OCI-LY1 (cell line): ENCODE measurements at regions not wholly inside any gene's neighbourhood (a gene's known extent, or its start where the extent isn't known, plus 50 kb on each side); places are given as distances from the start of the nearest gene placed in this dataset.

Experiments used
- H2AFZ ChIP-seq: fragments of 200-600 bp; sonication (generic), shearing (Covaris generic); 2 replicates; pipeline ENCODE4 v1.6.0; 2014; ENCODE audit warnings: antibody characterized with exemption, mild to moderate bottlenecking, low read length
- H3F3A ChIP-seq: fragments of 200-600 bp; sonication (generic), shearing (Covaris generic); 2 replicates; pipeline ENCODE4 v1.6.0; 2014; ENCODE audit warnings: mild to moderate bottlenecking, antibody characterized with exemption, low read length, moderate library complexity; ENCODE audit not compliant: insufficient read depth
- H3K27ac ChIP-seq: fragments of 200-600 bp; sonication (generic); 2 replicates; pipeline ENCODE4 v1.5.1; 2014; ENCODE audit warnings: low read length, mixed run types, mild to moderate bottlenecking, low read depth; ENCODE audit not compliant: poor library complexity, severe bottlenecking
- H3K27me3 ChIP-seq: fragments of 200-600 bp; sonication (generic); 2 replicates; pipeline ENCODE4 v1.6.0; 2014; ENCODE audit warnings: antibody characterized with exemption, mild to moderate bottlenecking, low read length, moderate library complexity; ENCODE audit not compliant: insufficient read depth
- H3K36me3 ChIP-seq: fragments of 200-600 bp; sonication (generic); 2 replicates; pipeline ENCODE4 v1.6.1; 2014; ENCODE audit warnings: mild to moderate bottlenecking, antibody characterized with exemption, low read length, moderate library complexity, mixed read lengths; ENCODE audit not compliant: insufficient read depth
- H3K4me1 ChIP-seq: fragments of 200-600 bp; sonication (generic); 2 replicates; pipeline ENCODE4 v1.5.1; 2014; ENCODE audit warnings: mild to moderate bottlenecking, low read length, moderate library complexity; ENCODE audit not compliant: insufficient read depth, severe bottlenecking
- H3K4me2 ChIP-seq: fragments of 200-600 bp; sonication (generic), shearing (Covaris generic); 2 replicates; pipeline ENCODE4 v1.6.1; 2014; ENCODE audit warnings: low read length
- H3K4me3 ChIP-seq: fragments of 200-600 bp; sonication (generic); 2 replicates; pipeline ENCODE4 v1.5.1; 2014; ENCODE audit warnings: low read length, low read depth, mild to moderate bottlenecking, mixed read lengths; ENCODE audit not compliant: poor library complexity, severe bottlenecking
- H3K79me2 ChIP-seq: fragments of 200-600 bp; shearing (Covaris generic); 2 replicates; pipeline ENCODE4 v1.6.1; 2016; ENCODE audit warnings: mixed run types, low read length, mixed read lengths; ENCODE audit not compliant: insufficient read depth
- H3K9ac ChIP-seq: fragments of 200-600 bp; sonication (generic), shearing (Covaris generic); 2 replicates; pipeline ENCODE4 v1.6.1; 2014; ENCODE audit warnings: mild to moderate bottlenecking, low read length, mixed read lengths
- H3K9me2 ChIP-seq: fragments of 200-600 bp; sonication (generic), shearing (Covaris generic); 2 replicates; pipeline ENCODE4 v1.6.1; 2014; ENCODE audit warnings: low read depth, mild to moderate bottlenecking, low read length, mixed read lengths
- H3K9me3 ChIP-seq: fragments of 200-600 bp; shearing (Covaris generic); 2 replicates; pipeline ENCODE4 v1.6.1; 2014; ENCODE audit warnings: low read length, mixed read lengths
- H4K20me1 ChIP-seq: fragments of 200-600 bp; sonication (generic), shearing (Covaris generic); 2 replicates; pipeline ENCODE4 v1.6.0; 2016; ENCODE audit warnings: mild to moderate bottlenecking, low read length; ENCODE audit not compliant: insufficient read depth
- EZH2 ChIP-seq: fragments of 200-600 bp; sonication (generic), shearing (Covaris generic); IDR thresholded peaks from 2 replicates; pipeline ENCODE4 v1.8.0; 2017; ENCODE audit warnings: borderline replicate concordance, mixed run types, mild to moderate bottlenecking, antibody characterized with exemption, low read length, moderate library complexity, mixed read lengths
- TF ChIP-seq, protein P1 (sequence below): fragments of 200-600 bp; sonication (generic), shearing (Covaris generic); IDR thresholded peaks from 2 replicates; pipeline ENCODE4 v1.5.1; 2017; ENCODE audit warnings: mild to moderate bottlenecking, antibody characterized with exemption, low read length, moderate library complexity, mixed read lengths

DNA sequence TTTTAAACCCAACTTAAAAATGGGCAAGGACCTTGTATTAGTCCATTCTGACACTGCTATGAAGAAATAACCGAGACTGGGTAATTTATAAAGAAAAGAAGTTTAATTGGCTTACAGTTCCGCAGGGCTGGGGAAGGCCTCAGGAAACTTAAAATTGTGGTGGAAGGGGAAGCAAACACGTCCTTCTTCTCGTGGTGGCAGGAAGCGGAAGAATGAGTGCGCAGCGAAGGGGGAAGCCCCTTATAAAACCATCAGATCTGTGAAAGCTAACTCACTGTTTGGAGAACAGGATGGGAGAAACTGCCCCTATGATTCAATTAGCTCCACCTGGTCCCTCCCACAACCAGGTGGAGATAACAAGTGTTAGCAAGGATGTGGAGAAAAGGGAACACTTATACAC lies 237.7 kb downstream of the SEC16B start:
- Histone ChIP-seq H3K9ac (no peak overlapping the region), H3K36me3 (no peaks in the 10 kb centered on the region), H3F3A (no peaks in the 10 kb centered on the region), H3K4me3 (no peak overlapping the region), H3K27me3 (no peaks in the 10 kb centered on the region), H3K27ac (no peak overlapping the region), H3K4me2 (no peak overlapping the region), H3K4me1 (no peaks in the 10 kb centered on the region), H4K20me1 (no peaks in the 10 kb centered on the region), H3K9me2 (no peaks in the 10 kb centered on the region), H3K79me2 (no peaks in the 10 kb centered on the region), H3K9me3 (no peaks in the 10 kb centered on the region), H2AFZ (no peak overlapping the region)
- TF ChIP-seq EZH2 = no peak
- TF ChIP-seq, protein P1, sequence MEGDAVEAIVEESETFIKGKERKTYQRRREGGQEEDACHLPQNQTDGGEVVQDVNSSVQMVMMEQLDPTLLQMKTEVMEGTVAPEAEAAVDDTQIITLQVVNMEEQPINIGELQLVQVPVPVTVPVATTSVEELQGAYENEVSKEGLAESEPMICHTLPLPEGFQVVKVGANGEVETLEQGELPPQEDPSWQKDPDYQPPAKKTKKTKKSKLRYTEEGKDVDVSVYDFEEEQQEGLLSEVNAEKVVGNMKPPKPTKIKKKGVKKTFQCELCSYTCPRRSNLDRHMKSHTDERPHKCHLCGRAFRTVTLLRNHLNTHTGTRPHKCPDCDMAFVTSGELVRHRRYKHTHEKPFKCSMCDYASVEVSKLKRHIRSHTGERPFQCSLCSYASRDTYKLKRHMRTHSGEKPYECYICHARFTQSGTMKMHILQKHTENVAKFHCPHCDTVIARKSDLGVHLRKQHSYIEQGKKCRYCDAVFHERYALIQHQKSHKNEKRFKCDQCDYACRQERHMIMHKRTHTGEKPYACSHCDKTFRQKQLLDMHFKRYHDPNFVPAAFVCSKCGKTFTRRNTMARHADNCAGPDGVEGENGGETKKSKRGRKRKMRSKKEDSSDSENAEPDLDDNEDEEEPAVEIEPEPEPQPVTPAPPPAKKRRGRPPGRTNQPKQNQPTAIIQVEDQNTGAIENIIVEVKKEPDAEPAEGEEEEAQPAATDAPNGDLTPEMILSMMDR = no peak

DNA sequence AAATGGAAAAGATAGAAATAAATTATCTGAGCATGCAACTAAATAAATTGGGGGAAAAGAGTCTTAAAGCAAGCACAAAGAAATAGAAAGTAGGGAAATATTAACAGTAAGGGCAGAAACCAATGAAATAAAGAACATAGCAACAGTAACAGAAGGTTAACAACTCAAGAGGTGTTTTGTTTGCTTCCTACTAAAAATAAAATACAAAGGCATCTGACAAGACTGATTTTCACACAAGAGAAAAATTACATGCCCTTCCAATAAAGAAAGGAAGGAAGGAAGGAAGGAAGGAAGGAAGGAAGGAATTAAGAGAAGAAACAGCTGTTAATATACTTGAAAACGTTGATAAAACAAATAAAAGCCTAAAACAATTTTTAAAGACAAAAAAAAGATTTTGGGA lies 240.2 kb downstream of the SEC16B start:
- H3K4me1 ChIP-seq = no peaks in the 10 kb centered on the region
- no peaks in the 10 kb centered on the region for H4K20me1 ChIP-seq
- H3K27ac ChIP-seq = no peak overlapping the region
- H3K9ac ChIP-seq = no peak overlapping the region
- no peaks in the 10 kb centered on the region for H3K27me3 ChIP-seq
- TF ChIP-seq, protein P1 = no peak
- TF ChIP-seq EZH2 = no peak
- H2AFZ ChIP-seq = no peak overlapping the region
- H3K36me3 ChIP-seq = no peaks in the 10 kb centered on the region
- H3K4me3 ChIP-seq = no peak overlapping the region
- no peaks in the 10 kb centered on the region for H3K9me2 ChIP-seq
- H3F3A ChIP-seq = no peaks in the 10 kb centered on the region
- no peak overlapping the region for H3K4me2 ChIP-seq
- H3K9me3 ChIP-seq = no peaks in the 10 kb centered on the region
- no peaks in the 10 kb centered on the region for H3K79me2 ChIP-seq

DNA sequence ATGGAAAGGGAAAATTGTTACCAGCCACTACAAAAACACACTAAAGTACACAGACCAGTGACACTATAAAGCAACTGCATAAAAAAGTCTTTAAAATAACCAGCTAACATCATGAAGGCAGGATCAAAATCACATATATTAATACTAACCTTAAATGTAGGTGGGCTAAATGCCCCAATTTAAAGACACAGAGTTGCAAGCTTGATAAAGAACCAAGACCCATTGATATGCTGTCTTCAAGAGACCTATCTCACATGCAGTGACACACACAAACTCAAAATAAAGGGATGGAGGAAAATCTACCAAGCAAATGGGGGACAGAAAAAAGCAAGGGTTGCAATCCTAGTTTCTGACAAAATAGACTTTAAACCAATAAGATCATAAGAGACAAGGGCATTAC lies 246.3 kb downstream of the SEC16B start:
- H3K4me3 ChIP-seq = no peak overlapping the region
- no peaks in the 10 kb centered on the region for H3K4me1 ChIP-seq
- no peaks in the 10 kb centered on the region for H3K9me3 ChIP-seq
- H3K9me2 ChIP-seq = no peaks in the 10 kb centered on the region
- no peak overlapping the region for H2AFZ ChIP-seq
- no peaks in the 10 kb centered on the region for H3F3A ChIP-seq
- TF ChIP-seq, protein P1 = no peak
- TF ChIP-seq EZH2 = no peak
- no peak overlapping the region for H3K27ac ChIP-seq
- no peak overlapping the region for H3K9ac ChIP-seq
- H3K36me3 ChIP-seq = no peaks in the 10 kb centered on the region
- no peak overlapping the region for H3K4me2 ChIP-seq
- H4K20me1 ChIP-seq = no peaks in the 10 kb centered on the region
- no peaks in the 10 kb centered on the region for H3K79me2 ChIP-seq
- H3K27me3 ChIP-seq = no peaks in the 10 kb centered on the region
